Urinary bladder (tissue), 3 donors: ENCODE measurements at regions not wholly inside any gene's neighbourhood (a gene's known extent, or its start where the extent isn't known, plus 50 kb on each side); places are given as distances from the start of the nearest gene placed in this dataset.
"Not testable (repeated sequence)": the region's sequence is repeated elsewhere in the genome, so short reads cannot be mapped to it uniquely, and the experiment has no call there.

Source experiments
- DNase-seq: peaks from one replicate; pipeline ENCODE4 v3.0.0-alpha.2; 2015; ENCODE audit errors: extremely low spot score
- H3K27ac ChIP-seq: one replicate; pipeline ENCODE4 v1.5.1; 2013; ENCODE audit warnings: low read depth, mild to moderate bottlenecking, moderate library complexity
- H3K36me3 ChIP-seq: one replicate; pipeline ENCODE4 v1.6.1; 2013; ENCODE audit warnings: mild to moderate bottlenecking, moderate library complexity; ENCODE audit not compliant: insufficient read depth
- H3K4me1 ChIP-seq: one replicate; pipeline ENCODE4 v1.6.1; 2013; ENCODE audit warnings: mild to moderate bottlenecking, moderate library complexity; ENCODE audit not compliant: insufficient read depth
- H3K4me3 ChIP-seq: one replicate; pipeline ENCODE4 v1.5.1; 2013; ENCODE audit warnings: low read depth, low read length
- WGBS: extraction: QIAGEN DNeasy Blood & Tissue Kit; methylation state at CpG from one replicate; pipeline ENCODE4 v1.1.7; 2013; 5-methylcytosine and 5-hydroxymethylcytosine counted together
- donor health status: healthy with polysubstance abuse.
- donor health status: healthy.

DNA sequence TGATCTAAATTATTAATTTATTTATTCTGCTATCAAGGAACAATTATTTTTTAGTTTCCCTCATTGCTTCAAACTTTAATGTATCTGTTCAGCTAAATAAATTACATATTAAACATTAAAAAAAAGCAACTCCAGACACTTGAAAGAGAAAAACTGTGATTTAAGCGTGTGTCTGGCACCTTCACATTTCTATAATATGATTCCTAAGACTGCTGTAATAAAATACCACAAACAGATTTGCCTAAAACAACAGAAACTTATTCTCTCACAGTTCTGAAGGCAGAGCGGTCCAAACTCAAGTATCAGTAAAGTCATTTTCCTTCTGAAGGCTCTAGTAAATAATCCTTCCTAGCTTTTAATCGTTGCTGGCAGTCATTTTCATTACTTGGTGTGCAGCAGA is 580.4 kb upstream of the KCND2 start:
- Histone ChIP-seq H3K27ac (no peak overlapping the region), H3K4me1 (no peaks in the 10 kb centered on the region), H3K4me3 (no peak overlapping the region), H3K36me3 (no peaks in the 10 kb centered on the region)
- 65% methylated on average over 3 of the region's 3 CpGs for WGBS
- DNase-seq = no peak

DNA sequence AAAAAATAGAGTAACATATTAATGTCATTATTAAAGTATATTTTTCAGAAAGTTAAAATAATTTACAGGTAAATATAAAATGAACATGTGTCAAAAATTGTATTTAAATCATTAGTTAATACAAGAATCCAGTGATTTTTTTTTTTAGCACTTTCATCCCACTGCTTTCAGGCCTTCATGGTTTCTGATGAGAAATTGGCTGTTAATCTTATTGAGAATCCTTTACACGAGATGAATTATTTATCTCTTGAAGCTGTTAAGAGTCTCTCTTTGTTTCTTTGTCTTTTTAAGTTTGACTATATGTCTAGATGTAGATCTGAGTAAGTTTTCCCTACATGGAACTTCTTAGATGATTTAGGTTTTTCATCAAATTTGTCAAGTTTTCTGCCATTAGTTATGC is 578.5 kb upstream of the KCND2 start:
- Histone ChIP-seq H3K36me3 (no peaks in the 10 kb centered on the region), H3K27ac (no peak overlapping the region), H3K4me3 (no peak overlapping the region), H3K4me1 (no peaks in the 10 kb centered on the region)
- DNase-seq = no peak
- 59% methylated on average over 1 of the region's 1 CpG for WGBS

DNA sequence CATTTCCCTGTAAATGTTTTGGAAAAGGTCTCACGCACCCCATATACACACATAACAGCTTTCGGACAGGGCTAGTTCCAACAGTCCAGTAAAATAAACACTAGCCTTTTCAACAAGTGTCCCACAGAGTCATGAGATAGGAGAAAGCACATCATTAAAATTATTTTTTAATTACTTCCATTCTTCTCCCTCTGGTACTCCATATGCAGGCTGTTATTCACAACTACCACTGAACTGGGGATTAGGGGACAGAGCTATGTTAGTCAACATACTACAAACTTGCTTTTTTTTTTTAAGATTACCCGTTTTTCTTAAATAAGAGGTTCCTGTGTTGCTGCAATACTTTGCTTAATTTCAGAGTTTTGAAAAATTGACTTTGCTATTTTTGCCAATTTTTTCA is 576.6 kb upstream of the KCND2 start:
- no peak for DNase-seq
- 70% methylated on average over 3 of the region's 3 CpGs for WGBS
- Histone ChIP-seq H3K4me3 (no peak overlapping the region), H3K27ac (no peak overlapping the region), H3K36me3 (no peaks in the 10 kb centered on the region), H3K4me1 (no peaks in the 10 kb centered on the region)

DNA sequence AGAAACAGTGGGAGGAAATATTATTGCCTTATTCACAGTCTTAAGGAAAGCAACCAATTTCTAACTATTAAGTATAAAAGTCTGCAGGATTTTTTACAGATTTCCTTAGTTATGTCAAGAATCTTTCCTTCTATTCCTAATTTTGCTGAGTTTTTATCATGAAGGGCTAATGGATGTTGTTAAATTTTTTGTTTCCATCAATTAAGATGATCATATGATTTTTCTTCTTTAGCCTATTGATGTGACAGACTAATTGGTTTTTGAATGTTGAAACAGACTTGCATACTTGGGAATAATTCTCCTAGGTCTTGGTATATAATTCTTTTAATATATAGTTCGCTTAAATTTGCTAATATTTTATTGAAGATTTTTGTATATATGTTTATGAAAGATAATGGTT is 569.1 kb upstream of the KCND2 start:
- Histone ChIP-seq H3K4me3 (no peak overlapping the region), H3K36me3 (no peaks in the 10 kb centered on the region), H3K4me1 (no peaks in the 10 kb centered on the region), H3K27ac (no peak overlapping the region)
- 90% methylated on average over 1 of the region's 1 CpG for WGBS
- no peak for DNase-seq

DNA sequence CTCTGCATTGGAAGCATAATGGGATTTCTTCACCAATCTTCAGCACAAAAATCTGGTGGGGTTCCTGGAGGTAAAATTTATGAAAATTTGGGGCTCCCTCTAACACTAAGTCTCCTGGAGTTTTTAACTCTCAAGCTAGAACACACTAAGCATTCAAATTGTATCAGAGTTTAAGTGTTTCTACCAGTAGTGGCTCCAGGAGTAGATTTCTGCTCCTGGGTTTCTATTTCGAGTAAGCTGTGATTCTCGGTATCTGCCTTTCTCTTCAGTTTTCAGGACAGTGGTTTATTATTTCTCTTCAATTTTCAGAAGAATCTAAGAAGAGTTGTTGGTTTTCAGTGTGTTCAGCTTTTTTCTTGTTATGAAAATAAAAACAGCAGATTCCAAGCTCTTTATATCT is 566.4 kb upstream of the KCND2 start:
- no peaks in the 10 kb centered on the region for H3K36me3 ChIP-seq
- no peaks in the 10 kb centered on the region for H3K4me1 ChIP-seq
- H3K27ac ChIP-seq = no peak overlapping the region
- H3K4me3 ChIP-seq = no peak overlapping the region
- DNase-seq = no peak
- WGBS = 81% methylated on average over 2 of the region's 2 CpGs

DNA sequence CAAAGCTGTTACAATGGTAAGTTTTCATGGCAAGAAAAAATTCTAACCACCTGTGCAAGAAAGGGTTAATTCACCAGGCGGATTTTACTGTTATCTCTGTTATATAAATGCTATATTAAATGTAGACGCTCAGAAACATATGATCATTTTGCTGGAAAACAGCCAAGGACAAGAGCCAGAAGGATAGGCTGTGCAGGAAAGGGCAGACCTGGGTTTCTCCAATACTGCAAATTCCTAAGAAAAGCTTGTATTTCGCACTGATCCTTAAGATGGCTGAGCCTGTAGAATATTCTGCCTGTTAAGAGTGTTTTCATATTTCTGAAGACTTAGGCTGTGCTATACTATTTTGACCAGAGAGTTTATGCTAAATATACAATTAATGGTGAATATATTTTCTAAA is 564.1 kb upstream of the KCND2 start:
- WGBS = 27% methylated on average over 3 of the region's 3 CpGs
- Histone ChIP-seq H3K27ac (no peak overlapping the region), H3K4me3 (no peak overlapping the region), H3K36me3 (no peaks in the 10 kb centered on the region), H3K4me1 (no peaks in the 10 kb centered on the region)
- DNase-seq = no peak

DNA sequence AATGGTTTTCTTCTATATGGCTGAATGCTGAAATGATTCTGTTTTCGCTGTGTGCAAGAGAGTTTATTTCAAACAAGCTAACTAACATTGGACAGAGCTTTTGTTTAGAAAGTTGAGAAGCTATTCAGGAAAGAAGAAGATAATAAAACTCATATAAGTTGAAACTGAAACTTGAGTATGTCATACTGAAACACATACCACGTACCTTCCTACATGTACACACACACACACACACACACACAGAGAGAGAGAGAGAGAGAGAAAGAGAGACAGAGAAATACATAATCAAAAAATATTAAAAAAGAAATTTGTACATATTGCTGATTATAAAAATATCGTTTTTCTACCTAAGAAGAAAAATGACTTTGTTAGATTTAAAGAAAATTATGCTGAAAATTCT is 561.9 kb upstream of the KCND2 start:
- H3K36me3 ChIP-seq = no peaks in the 10 kb centered on the region
- no peak for DNase-seq
- H3K27ac ChIP-seq = no peak overlapping the region
- no peaks in the 10 kb centered on the region for H3K4me1 ChIP-seq
- WGBS = 55% methylated on average over 3 of the region's 3 CpGs
- H3K4me3 ChIP-seq = no peak overlapping the region

DNA sequence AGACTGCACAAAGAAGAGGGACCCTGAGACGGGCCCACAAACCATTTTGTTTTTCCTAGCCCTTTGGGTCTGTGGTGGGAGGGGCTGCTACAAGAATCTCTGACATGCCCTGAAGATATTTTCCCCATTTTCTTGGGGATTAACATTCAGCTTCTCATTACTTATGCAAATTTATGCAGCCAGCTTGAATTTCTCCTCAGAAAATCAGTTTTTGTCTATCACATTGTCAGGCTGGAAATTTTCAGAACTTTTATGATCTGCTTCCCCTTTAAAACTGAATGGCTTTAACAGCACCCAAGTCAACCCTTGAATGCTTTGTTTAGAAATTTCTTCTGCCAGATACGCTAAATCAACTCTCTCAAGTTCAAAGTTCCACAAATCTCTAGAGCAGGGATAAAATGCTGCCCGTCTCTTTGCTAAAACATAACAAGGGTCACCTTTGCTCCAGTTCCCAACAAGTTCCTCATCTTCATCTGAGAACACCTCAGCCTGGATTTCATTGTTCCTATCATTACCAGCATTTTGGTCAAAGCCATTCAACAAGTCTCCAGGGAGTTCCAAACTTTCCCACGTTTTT is 560.0 kb upstream of the KCND2 start:
- 61% methylated on average over 4 of the region's 4 CpGs for WGBS
- no peaks in the 10 kb centered on the region for H3K36me3 ChIP-seq
- DNase-seq = no peak
- no peak overlapping the region for H3K4me3 ChIP-seq
- no peak overlapping the region for H3K27ac ChIP-seq
- no peaks in the 10 kb centered on the region for H3K4me1 ChIP-seq

DNA sequence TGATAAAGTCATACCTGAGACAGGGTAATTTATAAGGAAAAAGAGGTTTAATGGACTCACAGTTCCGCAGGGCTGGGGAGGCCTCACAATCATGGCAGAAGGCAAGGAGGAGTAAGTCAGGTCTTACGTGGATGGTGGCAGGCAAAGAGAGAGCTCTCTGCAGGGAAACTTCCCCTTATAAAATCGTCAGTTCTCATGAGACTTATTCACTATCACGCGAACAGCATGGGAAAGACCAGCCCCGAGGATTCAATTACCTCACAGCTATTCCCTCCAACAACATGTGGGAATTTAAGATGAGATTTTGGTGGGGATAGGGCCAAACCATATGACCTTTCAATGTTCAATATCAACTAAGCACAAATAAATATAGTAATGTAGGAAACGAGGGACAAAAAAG is 559.4 kb upstream of the KCND2 start:
- WGBS = 85% methylated on average over 7 of the region's 7 CpGs
- no peaks in the 10 kb centered on the region for H3K36me3 ChIP-seq
- no peak for DNase-seq
- H3K27ac ChIP-seq = no peak overlapping the region
- H3K4me1 ChIP-seq = no peaks in the 10 kb centered on the region
- H3K4me3 ChIP-seq = no peak overlapping the region

DNA sequence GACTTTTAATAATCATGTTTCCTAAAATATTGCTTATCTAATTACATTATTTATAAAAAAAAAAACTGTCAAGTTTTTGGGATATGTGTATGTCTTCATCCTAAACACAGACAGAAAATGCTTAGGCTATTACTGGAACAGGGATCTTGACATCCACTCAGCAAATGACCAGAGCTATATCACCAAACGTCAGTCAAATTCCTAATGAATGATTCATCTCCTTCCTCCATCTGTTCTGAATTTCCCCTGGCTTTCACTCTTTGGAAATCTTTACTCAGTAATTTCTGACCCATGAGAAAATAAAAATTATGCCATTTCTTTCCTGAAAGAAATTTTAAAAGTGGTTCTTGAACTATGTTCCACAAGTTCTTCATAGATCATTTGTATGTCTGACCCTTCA is 552.4 kb upstream of the KCND2 start:
- no peak for DNase-seq
- Histone ChIP-seq H3K4me1 (no peaks in the 10 kb centered on the region), H3K36me3 (no peaks in the 10 kb centered on the region), H3K27ac (no peak overlapping the region), H3K4me3 (no peak overlapping the region)
- WGBS = 9% methylated on average over 1 of the region's 1 CpG

DNA sequence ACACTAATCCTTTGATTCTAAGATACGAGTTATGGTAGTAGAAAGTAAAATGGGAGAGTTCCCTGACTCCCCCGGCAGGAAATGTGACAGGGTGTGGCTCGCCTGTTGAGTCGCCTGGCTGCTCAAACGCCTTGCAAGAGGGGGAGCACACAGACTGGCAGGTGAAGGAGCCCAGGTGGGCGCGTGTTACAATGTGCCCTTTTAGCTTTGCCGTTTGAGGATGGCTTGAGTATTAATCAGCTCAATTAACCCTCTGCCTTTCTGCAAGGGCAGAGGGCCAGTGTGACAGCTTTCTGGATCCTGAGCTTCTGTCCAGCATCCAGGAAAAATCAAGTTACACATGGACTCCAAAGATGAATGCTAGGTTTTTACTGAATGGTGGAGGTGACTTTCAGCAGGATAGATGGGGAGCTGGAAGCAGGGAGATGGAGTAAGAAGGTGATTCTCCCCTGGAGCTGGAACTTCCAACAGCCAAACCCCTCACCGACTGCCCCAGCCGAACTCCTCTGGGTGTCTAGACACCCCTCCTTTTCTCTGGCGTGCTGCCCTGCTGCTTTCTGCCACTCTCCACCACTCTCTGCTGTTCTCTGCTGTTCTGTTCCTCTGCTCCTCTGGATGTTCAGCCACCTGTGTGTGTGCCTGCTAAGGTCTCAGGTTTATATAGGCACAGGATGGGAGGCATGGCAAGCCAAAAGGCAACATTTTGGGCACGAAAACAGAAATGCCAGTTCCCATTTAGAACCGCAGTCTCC is 548.8 kb upstream of the KCND2 start:
- Histone ChIP-seq H3K36me3 (no peaks in the 10 kb centered on the region), H3K4me1 (no peaks in the 10 kb centered on the region), H3K4me3 (no peak overlapping the region), H3K27ac (no peak overlapping the region)
- 76% methylated on average over 13 of the region's 13 CpGs for WGBS
- DNase-seq = no peak

DNA sequence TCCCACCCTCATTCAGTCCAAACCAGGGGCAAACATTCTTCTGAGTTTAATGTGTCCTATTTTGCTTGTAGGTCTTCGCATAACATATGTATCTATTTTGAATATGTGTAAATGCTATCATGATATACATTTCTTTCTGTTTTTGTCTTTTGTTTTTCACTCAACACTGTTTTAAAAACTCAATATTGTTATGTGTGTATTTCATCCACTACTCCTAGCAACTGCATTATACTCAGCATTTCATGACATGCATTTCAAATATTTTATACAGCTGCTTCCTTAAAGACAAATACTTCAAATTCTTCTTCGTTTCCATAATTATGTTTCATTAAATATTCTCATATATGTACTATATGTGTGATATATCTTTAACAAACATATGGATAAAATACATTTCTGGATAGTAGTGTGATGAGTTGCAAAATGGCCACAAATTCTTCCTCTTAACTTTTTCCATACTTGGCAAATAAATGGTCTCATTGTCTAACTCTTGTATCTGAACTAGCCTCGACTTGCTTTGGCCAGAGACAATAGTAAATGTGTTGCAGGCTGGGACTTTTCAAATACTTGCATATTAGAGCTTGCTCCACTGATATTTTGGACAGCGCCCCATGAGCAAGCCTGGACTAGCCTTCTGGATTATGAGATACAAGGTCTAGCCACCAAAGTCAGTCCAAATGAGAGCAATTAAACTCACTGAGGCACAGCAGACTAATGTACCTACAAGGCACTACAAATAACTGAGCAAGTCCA is 539.7 kb upstream of the KCND2 start:
- H3K4me3 ChIP-seq = no peak overlapping the region
- WGBS = 56% methylated on average over 4 of the region's 4 CpGs
- H3K4me1 ChIP-seq = no peaks in the 10 kb centered on the region
- H3K36me3 ChIP-seq = no peaks in the 10 kb centered on the region
- no peak overlapping the region for H3K27ac ChIP-seq
- DNase-seq = no peak

DNA sequence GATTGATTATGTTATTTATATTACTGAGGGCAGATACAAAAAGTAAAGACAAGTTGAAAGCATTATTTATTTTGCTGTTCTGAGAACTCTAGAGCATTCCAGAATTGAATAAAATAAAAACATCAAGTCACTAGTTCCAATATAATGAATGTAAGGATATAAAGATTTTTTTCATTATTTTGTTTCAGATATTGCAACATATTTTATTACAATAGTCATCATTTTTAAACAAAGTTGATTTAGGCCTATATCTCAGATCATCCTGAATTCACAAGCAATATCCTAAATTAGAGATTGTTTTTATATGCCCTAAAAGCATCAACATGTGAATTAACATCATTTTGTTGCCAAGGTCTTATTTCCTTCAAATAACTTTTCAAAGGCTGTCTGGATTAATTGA is 535.6 kb upstream of the KCND2 start:
- H3K4me1 ChIP-seq = no peaks in the 10 kb centered on the region
- DNase-seq = no peak

DNA sequence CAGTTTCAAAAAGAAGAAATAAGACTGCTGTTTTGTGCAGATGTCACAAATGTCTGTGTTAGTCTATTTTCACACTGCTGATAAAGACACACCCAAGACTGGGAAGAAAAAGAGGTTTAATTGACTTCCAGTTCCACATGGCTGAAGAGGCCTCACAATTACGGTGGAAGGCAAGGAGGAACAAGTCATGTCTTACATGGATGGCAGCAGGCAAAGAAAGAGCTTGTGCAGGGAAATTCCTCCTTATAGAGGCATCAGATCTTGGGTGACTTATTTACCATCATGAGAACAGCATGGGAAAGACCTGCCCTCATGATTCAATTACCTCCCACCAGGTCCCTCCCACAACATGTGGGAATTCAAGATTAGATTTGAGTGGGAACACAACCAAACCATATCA is 527.7 kb upstream of the KCND2 start:
- not testable (repeated sequence) for H3K4me3 ChIP-seq, H3K36me3 ChIP-seq, DNase-seq, H3K27ac ChIP-seq, H3K4me1 ChIP-seq
- 94% methylated on average over 1 of the region's 1 CpG for WGBS

More for the DNA sequence above, 535.6 kb upstream of the KCND2 start:
- no peak overlapping the region for H3K27ac ChIP-seq
- no peak overlapping the region for H3K4me3 ChIP-seq
- no peaks in the 10 kb centered on the region for H3K36me3 ChIP-seq
